GDM1 (cell line): ENCODE measurements at regions not wholly inside any gene's neighbourhood (a gene's known extent, or its start where the extent isn't known, plus 50 kb on each side); places are given as distances from the start of the nearest gene placed in this dataset.
A peak's percentile ranks its signal among the peaks of the same experiment; 100 is the strongest.
"Not testable (repeated sequence)": the region's sequence is repeated elsewhere in the genome, so short reads cannot be mapped to it uniquely, and the experiment has no call there.

Experiments used
- DNase-seq: peaks from one replicate; lab custom pipeline; 2025; lab: John Stamatoyannopoulos, UW

DNA sequence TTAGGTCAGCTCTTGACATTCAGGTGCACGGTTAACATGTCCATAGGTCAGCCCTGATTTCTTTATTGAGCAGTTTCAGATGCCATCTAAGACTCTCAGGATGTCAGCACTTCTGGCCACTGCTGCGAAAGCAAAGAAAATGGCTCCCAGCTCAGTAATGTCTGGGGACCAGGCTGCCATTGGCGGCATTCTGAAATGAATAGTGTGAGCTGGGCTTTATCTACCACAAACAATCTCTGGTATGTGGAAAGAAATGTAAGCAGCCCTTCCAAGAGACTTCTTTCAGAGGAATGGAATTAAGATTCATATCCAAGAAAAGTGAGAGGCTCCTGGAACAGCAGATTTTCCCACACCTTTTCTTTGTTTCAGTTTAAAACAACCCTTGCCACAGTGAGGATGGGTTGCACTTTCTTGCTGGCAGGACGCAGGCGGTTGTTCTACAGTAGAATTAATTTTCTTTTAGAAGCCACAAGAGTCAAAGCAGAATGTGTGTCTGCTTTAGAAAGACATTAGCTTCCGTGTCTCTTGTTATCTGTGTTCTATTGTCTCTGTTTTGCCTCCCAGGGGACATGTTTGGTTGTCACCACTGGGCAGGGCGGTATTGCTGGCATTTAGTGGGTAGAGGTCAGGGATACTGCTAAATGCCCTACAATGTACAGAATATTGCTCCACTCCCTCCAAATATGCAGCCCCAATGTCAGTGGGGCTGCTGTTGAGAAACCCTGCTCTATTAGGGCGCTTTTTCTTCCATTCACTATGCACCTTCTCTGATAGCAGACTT lies 149.9 kb upstream of the ANKH start:
- DNase-seq: no peak

DNA sequence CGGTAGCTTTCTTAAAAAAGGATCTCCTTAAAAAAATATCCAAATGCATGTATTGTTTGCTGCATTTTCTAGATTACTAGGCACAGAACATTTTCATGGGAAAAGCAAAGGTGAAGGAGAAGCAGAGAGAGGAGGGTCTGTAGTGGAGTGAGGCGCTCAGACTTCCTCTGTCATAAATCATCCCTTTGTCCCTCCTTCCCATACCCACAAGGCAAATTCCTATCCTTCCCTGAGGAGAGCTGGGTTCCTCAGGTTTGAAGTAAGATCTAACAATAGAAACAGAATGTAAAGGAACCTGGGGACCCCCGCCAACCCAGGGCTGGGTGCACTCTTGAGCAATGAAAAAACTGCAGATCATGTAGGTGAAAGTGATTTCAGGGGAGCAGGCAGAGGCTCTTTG lies 149.2 kb upstream of the ANKH start:
- no peak for DNase-seq

DNA sequence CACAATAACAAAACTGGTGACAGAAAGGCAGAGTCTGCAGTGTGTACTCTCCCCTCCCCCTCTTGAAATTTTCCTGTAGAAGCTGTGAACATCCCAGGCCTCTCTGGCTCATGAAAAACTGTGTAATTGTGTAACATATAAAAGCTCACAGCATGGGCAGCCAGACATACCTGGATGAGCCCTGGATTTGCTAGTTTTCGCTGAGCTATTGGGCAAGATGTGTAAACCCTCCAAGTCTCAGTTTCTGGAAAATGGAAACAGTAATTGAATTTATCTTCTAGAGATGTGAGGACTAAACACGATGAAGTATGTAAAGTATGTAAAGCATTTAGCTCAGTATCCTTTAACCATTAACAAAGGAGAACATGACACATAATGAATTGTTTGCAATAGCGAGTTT lies 143.2 kb upstream of the ANKH start:
- DNase-seq: no peak

DNA sequence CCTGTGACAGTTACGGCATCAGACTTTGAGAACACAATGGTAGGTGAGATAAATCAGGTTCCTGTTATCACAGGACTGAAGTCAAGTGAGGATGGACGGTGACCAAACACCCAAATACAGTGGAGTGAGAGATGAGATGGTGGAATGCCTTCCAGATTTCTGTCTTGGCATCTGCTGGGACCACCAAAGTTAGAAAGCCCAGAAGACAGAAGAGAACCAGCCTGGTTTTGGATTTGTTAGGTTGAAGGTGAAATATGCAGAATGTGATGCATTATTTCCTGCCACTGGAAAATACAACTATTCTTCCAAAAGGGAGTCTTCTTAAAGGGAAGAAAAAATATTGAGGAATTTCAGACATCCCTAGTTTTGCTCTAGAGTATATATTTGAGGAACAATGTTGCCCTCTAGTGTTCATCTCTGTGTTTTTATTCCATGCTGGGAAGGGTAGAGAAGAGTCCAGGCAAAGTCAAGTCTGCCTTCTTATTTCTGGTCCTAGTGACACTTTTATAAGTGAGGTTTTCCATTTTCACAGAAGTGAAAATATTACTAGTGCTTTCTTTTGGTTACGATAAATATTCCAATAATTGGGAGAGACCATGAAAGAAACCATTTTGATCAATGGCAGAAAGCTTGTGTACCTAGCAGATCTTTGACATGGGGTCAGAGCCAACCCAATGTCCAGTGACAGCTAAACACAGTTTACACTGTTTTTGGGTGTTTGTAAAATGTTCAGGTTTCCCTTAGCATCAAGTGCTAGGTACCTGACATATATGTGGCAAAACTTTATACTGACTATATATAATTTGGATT lies 142.3 kb upstream of the ANKH start:
- DNase-seq: no peak

DNA sequence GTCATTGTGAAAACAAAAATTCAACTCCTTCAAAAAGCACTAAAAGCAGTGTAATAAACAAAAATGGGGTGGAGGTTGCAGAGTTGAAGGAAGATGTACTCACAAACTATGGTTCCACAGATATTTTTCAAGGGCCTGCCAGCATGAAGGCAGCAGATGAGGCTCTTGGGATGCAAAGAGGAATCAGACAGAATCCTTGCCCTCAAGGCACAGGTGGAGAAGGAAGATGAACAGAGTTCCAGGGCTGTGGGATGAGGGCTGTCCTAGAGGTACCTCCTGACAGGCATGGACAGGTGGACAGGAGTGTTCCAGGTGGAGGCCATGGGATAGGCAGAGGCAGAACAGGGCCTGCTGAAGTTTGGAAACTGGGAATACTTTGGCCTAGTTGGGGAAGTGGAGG lies 140.5 kb upstream of the ANKH start:
- DNase-seq: no peak

DNA sequence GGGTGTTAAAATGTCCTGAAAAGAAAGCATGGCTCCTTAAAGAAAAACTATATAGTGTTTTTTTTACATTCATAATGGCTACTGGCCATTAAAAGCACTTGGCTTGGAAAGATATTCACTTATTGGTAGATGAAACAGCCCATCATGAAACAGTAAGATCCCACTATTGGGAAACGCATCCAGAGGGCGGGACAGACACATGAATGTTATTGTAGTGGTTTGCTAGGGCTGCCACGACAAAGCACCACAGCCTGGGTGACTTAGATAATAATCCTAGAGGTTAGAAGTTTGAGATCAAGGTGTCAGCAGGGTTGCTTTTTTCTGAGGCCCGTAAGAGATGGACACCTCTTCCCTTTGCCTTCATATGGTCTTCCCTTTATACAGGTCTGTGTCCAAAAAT lies 139.4 kb upstream of the ANKH start:
- no peak for DNase-seq

DNA sequence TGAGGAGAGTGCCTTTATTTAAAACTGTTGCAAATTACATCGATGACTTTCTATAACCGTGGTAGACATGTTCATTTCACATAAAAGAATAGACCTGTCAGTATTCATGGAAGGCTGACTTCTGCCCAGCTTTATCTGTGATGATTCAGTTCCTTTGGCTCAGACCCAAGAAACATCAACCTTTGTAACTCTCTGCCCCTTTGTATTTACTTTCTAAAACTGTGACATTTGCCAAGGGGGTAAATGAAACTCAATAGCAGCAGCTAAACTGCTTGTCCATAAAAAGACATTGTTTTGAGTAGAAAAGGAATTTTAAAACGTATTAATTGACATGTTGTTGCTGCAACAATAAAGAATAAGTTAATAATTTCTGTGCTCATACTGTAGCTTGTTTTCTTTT lies 137.8 kb upstream of the ANKH start:
- DNase-seq: no peak

DNA sequence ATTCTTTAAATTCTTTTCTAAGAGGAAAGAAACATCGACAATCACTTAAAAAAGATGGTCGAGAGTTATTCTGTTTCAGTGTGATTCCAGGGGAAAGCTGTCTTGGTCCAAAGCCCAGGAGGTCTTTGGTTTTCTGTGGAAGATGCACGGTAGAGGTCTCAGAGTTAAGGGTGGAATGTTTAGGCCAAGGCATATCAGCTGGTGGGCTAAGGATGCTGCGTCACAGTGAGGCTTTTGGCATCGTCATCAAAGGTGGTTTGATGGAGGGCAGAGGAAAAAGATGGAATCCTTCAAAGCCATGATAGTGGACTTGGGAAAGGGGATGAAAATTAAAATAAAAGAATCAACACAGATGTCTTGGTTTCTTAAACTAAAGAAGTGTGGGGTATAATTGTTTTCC lies 137.3 kb upstream of the ANKH start:
- DNase-seq: no peak

DNA sequence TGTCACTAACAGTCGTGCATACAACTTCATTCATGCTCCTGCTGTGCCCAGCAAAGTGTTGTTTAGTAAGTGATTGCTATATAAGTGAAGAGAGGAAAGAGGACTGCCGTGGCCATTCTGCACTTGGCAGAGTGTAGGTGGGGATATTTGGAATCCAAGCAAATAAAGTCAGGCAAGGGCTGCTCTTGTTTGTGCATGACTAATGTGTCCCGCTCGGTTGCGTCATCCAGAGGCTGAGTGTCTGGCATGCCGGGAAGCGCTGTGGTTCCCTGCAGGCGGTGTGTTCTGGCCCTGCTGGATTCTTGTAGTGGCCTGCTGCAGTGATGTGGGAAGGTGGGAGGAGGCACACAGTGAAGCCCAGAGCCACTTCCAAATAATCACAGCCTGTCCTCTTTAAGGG lies 136.9 kb upstream of the ANKH start:
- DNase-seq: no peak

DNA sequence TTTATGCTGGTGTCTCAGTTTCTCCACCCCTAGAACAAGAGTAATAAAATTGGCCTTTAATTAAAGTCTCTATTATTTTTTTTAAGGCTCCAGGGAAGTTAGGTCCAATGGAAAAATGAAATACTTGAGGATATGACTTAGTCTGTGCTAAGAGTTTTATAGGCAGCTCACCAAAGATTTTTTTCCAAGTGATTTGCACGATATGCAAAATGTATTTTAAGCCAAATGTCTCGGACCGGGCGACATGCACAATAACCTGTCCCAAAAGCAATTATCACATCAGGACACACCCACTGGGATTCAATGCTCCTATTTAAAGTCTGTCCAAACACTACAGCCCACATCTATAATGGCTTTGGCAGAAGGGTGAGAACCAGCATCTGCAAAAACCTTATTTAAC lies 136.1 kb upstream of the ANKH start:
- DNase-seq: no peak

DNA sequence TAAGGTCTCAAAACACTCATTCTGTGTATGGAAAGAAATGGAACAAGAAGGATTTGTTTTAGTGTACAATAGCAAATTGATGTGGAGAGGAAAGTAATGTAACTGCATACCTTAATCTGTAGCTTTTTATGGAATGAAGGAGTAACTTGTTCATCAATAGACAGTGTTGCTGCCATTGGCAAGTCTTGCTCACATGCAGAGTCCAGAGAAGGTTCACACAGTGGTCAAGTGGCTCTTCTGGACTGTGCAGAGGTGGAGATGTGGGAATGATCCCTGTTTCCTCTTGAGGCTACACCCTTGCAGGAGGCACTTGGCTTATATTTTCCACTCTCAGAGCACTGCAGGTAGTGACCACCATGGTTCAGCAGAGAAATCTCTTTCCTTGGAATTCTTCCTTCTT lies 132.9 kb upstream of the ANKH start:
- DNase-seq: no peak

DNA sequence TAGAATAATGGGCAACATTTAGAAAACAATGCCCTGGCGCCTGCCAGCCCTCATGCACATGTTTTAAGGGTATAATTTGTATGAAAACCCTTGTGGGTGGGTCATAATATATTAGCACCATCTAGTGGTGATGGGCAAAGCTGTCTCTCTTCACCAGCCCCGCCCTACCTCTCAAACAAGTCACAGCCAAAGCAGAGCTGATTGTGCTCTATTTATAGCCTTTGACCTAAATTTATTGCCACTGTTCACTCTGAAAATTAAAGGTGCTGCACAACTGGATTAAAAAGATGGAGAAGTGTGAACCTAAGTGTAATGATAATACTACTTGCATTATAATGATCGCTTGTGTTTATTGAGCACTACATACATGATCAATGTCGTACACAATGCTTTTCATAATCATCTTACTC lies 131.9 kb upstream of the ANKH start:
- DNase-seq: peak; percentile 30

DNA sequence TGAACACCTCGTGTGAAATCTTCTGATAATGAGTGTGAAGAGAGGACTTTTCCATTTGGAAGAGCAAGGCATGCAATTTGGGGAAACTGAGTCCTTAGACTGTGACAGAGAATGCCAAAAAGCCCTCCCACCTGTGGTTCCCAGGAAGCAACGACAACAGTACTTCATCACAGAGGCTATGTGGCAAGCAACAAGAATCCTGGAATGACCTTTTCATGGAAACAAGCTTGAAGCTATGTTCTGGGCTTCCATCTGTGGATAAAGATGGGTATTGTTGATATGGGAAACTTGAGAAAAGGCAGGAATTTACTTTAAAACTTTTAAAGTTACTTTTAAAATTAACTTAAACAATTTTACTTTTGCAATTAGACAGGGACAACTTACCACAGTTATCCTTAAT lies 131.2 kb upstream of the ANKH start:
- DNase-seq: no peak

DNA sequence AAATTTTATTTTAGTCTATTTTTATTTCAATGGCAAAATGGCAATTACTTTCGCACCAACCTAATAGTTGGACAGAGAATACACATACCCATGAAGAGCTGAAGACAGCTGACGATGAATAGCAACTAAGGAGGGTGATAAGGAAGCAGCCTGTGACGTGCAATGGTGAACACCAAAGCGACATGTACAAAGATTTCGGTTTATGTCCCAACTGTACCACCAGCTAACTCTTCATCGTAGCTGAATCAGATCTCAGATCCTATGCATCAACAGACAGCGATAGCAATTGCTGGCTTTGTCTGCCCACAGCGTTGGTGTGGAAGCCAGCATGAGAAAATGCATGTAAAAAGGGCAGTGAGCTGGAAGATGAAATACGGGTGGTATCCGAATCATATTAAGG lies 130.6 kb upstream of the ANKH start:
- no peak for DNase-seq

DNA sequence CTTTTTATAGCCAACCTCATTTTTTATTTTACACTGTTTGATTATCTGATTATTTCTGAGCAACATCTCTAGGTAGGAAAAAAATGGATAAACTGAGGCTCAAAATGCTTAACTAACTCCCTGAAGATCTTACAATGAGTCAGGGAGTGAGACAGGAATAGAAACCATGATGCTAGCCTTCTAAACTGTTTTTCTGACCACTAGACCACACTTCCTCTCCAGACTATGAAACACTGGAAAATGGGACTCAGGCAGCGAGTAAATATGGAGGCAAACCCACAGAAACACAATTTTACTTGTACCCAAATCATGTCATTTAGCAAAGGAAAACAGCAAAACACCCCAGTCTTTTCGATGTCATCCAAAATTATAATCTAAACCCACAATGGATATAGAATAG lies 129.9 kb upstream of the ANKH start:
- DNase-seq: no peak

DNA sequence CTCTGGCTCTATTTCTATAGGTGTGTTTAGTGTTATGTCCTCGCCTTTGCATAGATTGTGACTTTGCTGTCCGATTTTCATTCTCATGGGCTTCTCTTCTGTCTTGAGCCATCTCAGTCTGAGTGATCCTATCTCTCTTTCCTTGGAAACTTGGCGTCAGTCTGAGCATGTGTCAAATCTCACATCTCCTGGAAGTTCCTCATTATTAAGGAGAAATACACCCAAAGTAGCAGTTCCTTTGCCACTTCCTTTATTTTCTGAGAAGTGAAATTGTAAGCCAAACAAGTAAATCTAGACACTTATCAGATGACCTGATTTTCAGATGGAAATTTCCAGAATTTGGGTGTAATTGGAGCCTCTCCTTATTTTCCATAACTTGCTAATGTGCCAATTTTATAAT lies 126.9 kb upstream of the ANKH start:
- DNase-seq: no peak

DNA sequence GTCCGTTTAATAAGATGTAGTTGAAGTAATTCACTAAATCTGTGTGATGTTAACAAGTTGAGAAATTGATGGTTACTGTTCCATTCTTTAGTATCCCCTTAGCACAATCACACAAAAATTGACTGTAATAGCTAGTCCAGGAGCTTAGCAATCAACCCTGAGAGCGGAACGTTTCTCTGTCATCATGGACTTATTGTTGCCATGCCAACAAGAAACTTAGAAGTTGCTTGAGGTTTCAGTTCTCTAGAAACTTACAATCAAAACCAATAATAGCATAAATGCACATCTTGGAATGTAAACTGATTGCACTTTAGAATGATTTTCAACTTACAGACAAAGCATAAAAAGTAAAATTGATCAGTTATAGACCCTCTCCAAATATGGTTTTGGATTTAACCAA lies 125.4 kb upstream of the ANKH start:
- DNase-seq: no peak

DNA sequence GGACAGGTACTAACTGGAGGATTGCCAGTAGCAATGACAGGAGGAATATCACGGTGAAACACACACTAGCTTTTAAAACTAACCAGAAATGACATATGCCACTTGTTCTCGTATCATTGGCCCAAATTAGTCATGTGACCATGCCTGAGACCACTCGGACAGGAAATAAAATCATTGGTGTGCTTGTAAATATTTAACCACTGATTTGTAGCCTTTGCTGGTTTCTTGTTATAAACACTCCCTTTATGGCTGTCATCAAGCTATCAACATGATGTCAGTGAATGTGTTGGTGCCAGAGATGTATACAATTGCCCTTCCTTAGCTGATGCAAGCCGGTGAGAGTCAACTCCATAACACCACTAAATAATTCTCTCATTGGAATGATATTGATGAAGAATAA lies 123.7 kb upstream of the ANKH start:
- no peak for DNase-seq

DNA sequence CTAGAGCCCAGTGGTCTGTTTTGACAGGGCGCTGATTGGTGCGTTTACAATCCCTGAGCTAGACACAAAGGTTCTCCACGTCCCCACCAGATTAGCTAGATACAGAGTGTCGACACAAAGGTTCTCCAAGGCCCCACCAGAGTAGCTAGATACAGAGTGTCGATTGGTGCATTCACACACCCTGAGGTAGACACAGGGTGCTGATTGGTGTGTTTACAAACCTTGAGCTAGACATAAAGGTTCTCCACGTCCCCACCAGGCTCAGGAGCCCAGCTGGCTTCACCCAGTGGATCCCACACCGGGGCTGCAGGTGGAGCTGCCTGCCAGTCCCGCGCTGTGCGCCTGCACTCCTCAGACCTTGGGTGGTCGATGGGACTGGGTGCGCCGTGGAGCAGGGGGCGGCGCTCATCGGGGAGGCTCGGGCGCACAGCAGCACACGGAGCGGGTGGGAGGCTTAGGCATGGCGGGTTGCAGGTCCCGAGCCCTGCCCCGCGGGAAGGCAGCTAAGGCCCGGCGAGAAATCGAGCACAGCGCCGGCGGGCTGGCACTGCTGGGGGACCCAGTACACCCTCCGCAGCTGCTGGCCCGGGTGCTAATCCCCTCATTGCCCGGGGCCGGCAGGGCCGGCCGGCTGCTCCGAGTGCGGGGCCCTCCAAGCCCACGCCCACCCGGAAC lies 122.0 kb upstream of the ANKH start:
- not testable (repeated sequence) for DNase-seq

DNA sequence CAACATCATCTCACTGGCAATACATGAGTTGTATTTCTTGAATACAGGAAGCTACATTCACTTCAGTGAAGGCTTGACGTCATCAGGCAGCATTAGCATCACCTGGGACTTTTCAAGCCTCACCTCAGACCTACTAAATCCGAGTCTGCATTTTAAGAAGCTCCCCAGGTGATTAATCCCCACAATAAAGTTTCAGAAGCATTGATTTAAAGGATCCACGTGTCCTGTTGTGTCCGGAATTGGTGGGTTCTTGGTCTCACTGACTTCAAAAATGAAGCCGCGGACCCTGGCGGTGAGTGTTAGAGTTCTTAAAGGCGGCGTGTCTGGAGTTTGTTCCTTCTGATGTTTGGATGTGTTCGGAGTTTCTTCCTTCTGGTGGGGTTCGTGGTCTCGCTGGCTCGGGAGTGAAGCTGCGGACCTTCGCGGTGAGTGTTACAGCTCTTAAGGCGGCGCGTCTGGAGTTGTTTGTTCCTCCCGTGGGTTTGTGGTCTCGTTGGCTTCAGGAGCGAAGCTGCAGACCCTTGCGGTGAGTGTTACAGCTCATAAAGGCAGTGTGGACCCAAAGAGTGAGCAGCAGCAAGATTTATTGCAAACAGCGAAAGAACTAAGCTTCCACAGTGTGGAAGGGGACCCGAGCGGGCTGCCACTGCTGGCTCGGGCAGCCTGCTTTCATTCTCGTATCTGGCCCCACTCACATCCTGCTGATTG lies 121.3 kb upstream of the ANKH start:
- not testable (repeated sequence) for DNase-seq

DNA sequence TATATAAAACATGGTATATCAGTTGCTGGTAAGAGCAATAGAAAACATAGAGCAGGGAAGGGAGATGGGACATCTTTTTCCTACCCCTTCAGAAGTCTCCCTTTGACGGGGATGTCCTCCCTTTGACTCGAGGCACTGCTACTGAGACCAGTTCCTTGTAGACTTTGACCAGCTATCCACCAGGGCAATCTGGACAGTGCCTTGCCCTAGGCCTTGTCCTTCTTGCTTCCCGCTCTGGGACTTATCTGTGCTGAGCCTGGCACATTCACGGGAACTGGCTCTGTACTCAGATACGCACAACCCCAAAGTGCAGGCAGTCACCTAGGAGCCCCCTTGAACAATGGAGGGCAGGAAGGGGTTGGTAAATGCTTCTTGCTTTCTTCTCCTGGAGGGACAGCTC lies 116.6 kb upstream of the ANKH start:
- no peak for DNase-seq

DNA sequence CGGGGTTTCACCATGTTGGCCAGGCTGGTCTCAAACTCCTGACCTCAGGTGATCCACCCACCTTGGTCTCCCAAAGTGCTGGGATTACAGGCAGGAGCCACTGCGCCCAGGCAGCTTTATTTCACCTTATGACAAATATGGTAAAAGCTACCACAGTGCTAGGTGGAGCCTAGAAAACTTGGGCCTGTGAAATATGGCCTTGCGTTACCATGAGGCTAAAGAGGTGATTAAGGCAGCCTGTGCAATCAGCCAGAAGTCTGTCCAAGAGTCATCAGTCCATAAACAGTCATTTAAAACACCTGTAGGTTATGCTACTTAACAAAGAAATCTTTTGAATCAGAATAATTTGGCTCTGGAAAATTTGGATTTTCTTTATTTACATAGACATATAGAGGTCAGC lies 114.8 kb upstream of the ANKH start:
- DNase-seq: no peak
